ENCODE measurements at regions not wholly inside any gene's neighbourhood (a gene's known extent, or its start where the extent isn't known, plus 50 kb on each side); places are given as distances from the start of the nearest gene placed in this dataset.

DNA sequence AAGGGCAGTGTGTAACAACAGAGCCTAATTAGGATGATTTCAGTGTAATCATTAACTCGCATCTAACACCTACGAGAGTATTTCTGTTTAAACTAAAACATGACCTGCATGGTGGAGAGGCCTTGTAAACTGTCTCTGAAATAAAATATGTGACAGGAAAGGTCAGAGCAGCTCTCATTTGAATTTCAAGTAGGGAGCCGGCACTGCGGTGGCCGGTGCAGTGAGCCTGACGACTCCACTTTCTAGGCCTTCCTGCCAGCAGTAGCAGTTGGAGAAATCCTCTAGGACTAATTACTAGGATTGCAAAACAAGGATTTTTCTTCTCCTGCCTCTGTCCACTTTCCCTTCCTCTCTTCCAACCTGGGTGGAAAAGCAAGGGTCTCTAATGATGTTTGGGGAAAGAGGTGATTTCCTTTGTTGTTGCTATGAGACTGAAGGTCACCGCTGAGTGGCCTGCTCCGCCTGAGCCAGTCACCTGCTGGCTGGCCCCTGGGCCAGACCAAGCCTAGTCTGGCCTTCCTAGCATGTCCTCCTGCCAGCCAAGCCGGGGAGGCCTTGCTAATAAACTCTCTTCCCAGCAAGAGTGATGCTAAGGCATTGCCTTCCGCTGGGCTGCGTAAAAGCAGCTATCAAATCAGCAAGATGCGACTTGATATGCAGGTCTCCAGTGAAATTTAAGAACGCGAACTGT, 245.7 kb downstream of the PSAT1 start:
- Histone ChIP-seq H3K36me3 (no peaks in the 10 kb centered on the region), H3K9me3 (ENCODE audit: low read depth) (no peaks in the 10 kb centered on the region), H3K27ac (no peak overlapping the region), H3K4me3 (no peak overlapping the region), H3K27me3 (peaks cover 30% of the 10 kb centered on the region), H3K4me1 (ENCODE audit: low read depth) (no peaks in the 10 kb centered on the region)
- TF ChIP-seq, protein P1, sequence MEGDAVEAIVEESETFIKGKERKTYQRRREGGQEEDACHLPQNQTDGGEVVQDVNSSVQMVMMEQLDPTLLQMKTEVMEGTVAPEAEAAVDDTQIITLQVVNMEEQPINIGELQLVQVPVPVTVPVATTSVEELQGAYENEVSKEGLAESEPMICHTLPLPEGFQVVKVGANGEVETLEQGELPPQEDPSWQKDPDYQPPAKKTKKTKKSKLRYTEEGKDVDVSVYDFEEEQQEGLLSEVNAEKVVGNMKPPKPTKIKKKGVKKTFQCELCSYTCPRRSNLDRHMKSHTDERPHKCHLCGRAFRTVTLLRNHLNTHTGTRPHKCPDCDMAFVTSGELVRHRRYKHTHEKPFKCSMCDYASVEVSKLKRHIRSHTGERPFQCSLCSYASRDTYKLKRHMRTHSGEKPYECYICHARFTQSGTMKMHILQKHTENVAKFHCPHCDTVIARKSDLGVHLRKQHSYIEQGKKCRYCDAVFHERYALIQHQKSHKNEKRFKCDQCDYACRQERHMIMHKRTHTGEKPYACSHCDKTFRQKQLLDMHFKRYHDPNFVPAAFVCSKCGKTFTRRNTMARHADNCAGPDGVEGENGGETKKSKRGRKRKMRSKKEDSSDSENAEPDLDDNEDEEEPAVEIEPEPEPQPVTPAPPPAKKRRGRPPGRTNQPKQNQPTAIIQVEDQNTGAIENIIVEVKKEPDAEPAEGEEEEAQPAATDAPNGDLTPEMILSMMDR (IDR thresholded peaks at IDR 0.05; ENCODE audit: low read depth, low read length), result no peak
- DNase-seq (ENCODE audit: low read depth in 1 of 2, low spot score in 1 of 2), result peak in 1 of 2 donors; percentile 42

DNA sequence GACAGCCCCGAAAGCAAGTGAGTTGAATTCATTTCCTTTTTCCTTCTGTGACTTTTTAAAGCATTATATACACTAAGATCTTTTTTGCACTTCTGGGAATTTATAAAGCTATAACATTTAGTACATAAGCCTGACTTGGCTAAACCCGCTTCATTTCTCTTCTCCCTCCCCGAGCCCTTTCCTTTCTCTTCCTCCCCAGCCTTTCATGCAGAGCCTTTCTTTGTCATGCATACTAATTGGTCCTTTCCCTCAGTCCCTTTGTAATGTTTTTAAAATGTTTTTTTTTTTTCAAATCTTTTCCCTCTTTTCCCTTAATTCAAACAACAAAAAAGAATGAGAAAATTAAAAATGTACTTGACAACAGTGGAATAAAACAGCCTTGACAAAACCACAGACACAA, 246.4 kb downstream of the PSAT1 start:
- Histone ChIP-seq H3K36me3 (no peaks in the 10 kb centered on the region), H3K27me3 (peaks cover 30% of the 10 kb centered on the region), H3K27ac (no peak overlapping the region), H3K9me3 (ENCODE audit: low read depth) (no peaks in the 10 kb centered on the region), H3K4me1 (ENCODE audit: low read depth) (no peaks in the 10 kb centered on the region), H3K4me3 (no peak overlapping the region)
- DNase-seq (ENCODE audit: low read depth in 1 of 2, low spot score in 1 of 2), result no peak
- TF ChIP-seq, protein P1 (IDR thresholded peaks at IDR 0.05; ENCODE audit: low read depth, low read length), result no peak

DNA sequence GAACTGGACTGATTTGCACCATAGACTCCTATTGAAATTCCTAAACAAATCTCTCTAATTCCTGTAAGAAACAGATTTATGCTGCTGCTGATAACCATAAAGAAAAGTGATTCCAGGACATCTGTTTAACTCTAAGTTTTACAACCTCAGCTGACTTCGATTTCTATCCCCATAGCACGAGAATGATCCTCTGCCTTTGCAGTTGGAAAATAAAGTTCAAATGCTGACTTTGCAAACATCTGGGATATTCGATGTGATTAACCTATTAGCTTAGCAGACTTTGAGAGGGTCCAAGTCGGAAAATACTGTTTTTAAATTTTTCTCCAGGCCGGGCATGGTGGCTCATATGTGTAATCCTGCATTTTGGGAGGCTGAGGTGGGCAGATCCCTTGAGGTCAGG, 247.3 kb downstream of the PSAT1 start:
- DNase-seq (ENCODE audit: low read depth in 1 of 2, low spot score in 1 of 2), result no peak
- no peak overlapping the region for H3K4me3 ChIP-seq
- H3K36me3 ChIP-seq, result no peaks in the 10 kb centered on the region
- no peak overlapping the region for H3K27ac ChIP-seq
- TF ChIP-seq, protein P1 (IDR thresholded peaks at IDR 0.05; ENCODE audit: low read depth, low read length), result no peak
- H3K4me1 ChIP-seq (ENCODE audit: low read depth), result no peaks in the 10 kb centered on the region
- H3K27me3 ChIP-seq, result peaks cover 30% of the 10 kb centered on the region
- H3K9me3 ChIP-seq (ENCODE audit: low read depth), result no peaks in the 10 kb centered on the region

DNA sequence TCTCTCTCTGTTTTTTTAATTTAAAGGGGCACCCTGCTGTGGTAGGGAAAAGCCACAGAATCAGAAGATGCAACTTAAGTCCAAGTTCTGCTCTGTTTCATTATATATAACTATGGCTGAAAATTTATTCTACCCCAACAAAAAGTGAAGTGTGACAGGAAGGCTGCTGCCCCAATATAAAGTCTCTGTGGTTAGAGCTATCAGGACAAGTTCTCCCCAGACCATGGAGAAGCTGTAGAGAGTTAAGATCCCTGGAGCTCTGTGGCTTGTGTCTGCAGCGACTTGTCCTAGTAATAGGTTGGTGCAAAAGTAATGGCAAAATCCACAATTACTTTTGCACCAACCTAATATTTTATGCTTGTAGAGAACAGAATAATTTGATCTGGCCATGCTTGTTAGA, 250.9 kb downstream of the PSAT1 start:
- Histone ChIP-seq H3K27me3 (peaks cover 30% of the 10 kb centered on the region), H3K4me1 (ENCODE audit: low read depth) (no peaks in the 10 kb centered on the region), H3K27ac (no peak overlapping the region), H3K4me3 (no peak overlapping the region), H3K9me3 (ENCODE audit: low read depth) (no peaks in the 10 kb centered on the region), H3K36me3 (no peaks in the 10 kb centered on the region)
- no peak for DNase-seq (ENCODE audit: low read depth in 1 of 2, low spot score in 1 of 2)
- TF ChIP-seq, protein P1 (IDR thresholded peaks at IDR 0.05; ENCODE audit: low read depth, low read length), result no peak

DNA sequence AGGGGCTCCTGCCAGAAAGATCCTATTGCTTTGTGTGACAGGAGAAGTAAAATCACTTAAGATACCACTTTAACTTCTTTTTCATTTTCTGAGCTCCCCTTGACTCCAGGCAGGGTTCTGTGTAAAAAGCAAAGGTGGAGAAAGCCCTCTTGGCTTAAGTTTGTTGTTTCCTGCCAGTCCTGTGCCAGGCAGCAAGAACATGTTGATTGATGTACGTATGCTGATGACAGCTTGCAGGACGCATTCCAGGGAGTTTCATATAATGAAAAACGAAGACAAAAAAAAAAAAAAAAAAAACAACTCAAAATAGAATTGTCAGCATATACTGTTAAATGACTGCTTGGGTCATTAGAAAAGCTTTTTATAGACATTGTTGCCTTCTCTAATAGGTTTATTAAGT, 251.7 kb downstream of the PSAT1 start:
- TF ChIP-seq, protein P1 (IDR thresholded peaks at IDR 0.05; ENCODE audit: low read depth, low read length), result no peak
- H3K27me3 ChIP-seq, result peaks cover 31% of the 10 kb centered on the region
- H3K4me3 ChIP-seq, result no peak overlapping the region
- H3K36me3 ChIP-seq, result no peaks in the 10 kb centered on the region
- no peaks in the 10 kb centered on the region for H3K4me1 ChIP-seq (ENCODE audit: low read depth)
- no peaks in the 10 kb centered on the region for H3K9me3 ChIP-seq (ENCODE audit: low read depth)
- DNase-seq (ENCODE audit: low read depth in 1 of 2, low spot score in 1 of 2), result peak in 1 of 2 donors; percentile 57
- H3K27ac ChIP-seq, result no peak overlapping the region
